ENCODE measurements at regions not wholly inside any gene's neighbourhood (a gene's known extent, or its start where the extent isn't known, plus 50 kb on each side); places are given as distances from the start of the nearest gene placed in this dataset.

- in situ Hi-C loops (cut with MboI) = no loop called here
- TF ChIP-seq EZH2 (IDR thresholded peaks at IDR 0.05; ENCODE audit: insufficient read depth, poor library complexity, severe bottlenecking) = no peak
- no peak for TF ChIP-seq EZH2phosphoT487 (IDR thresholded peaks at IDR 0.05; ENCODE audit: insufficient read depth, low read depth)
- Histone ChIP-seq H2AFZ (no peak overlapping the region), H3K27me3 (replicated peaks; ENCODE audit: insufficient read depth) (no peaks in the 10 kb centered on the region), H3K9me3 (ENCODE audit: low read depth) (no peaks in the 10 kb centered on the region), H4K20me1 (ENCODE audit: insufficient read depth) (no peaks in the 10 kb centered on the region), H3K36me3 (ENCODE audit: low read depth) (no peaks in the 10 kb centered on the region), H3K79me2 (ENCODE audit: insufficient read depth) (no peaks in the 10 kb centered on the region), H3K4me1 (ENCODE audit: insufficient read depth) (no peaks in the 10 kb centered on the region), H3F3A (ENCODE audit: insufficient read depth) (no peaks in the 10 kb centered on the region), H3K4me2 (ENCODE audit: unreplicated experiment) (no peak overlapping the region), H3K4me3 (no peak overlapping the region), H3K9ac (no peak overlapping the region), H3K9me2 (ENCODE audit: insufficient read depth) (no peaks in the 10 kb centered on the region), H3K27ac (no peak overlapping the region)
- no peak for DNase-seq
- 22 to 31% methylated on average over 12 of the region's 12 CpGs for WGBS, 2 experiments (ENCODE audit: low coverage in 1 of 2, low lambda C conversion rate in 2 of 2, missing lambda C conversion rate in 2 of 2)
These were observed 592.2 kb upstream of the CADM1 start for GRCh38 chr11:116096272-116096995.

GRCh38 chr11:116093481-116094270, 589.5 kb upstream of the CADM1 start:
- Histone ChIP-seq H3K4me3 (no peak overlapping the region), H3K4me2 (ENCODE audit: unreplicated experiment) (no peak overlapping the region), H3K27ac (no peak overlapping the region), H4K20me1 (ENCODE audit: insufficient read depth) (no peaks in the 10 kb centered on the region), H3K36me3 (ENCODE audit: low read depth) (no peaks in the 10 kb centered on the region), H3K79me2 (ENCODE audit: insufficient read depth) (no peaks in the 10 kb centered on the region), H2AFZ (no peak overlapping the region), H3K9ac (no peak overlapping the region), H3K9me2 (ENCODE audit: insufficient read depth) (no peaks in the 10 kb centered on the region), H3K27me3 (replicated peaks; ENCODE audit: insufficient read depth) (no peaks in the 10 kb centered on the region), H3F3A (ENCODE audit: insufficient read depth) (no peaks in the 10 kb centered on the region), H3K9me3 (ENCODE audit: low read depth) (no peaks in the 10 kb centered on the region), H3K4me1 (ENCODE audit: insufficient read depth) (no peaks in the 10 kb centered on the region)
- in situ Hi-C loops (cut with MboI) = no loop called here
- TF ChIP-seq EZH2 (IDR thresholded peaks at IDR 0.05; ENCODE audit: insufficient read depth, poor library complexity, severe bottlenecking) (no peak), EZH2phosphoT487 (IDR thresholded peaks at IDR 0.05; ENCODE audit: insufficient read depth, low read depth) (no peak)
- 3 to 5% methylated on average over 2 of the region's 2 CpGs for WGBS, 2 experiments (ENCODE audit: low coverage in 1 of 2, low lambda C conversion rate in 2 of 2, missing lambda C conversion rate in 2 of 2)
- DNase-seq = no peak

GRCh38 chr11:116093065-116093464, 588.9 kb upstream of the CADM1 start:
- no peaks in the 10 kb centered on the region for H3K36me3 ChIP-seq (ENCODE audit: low read depth)
- no peak overlapping the region for H3K9ac ChIP-seq
- no peaks in the 10 kb centered on the region for H3K9me2 ChIP-seq (ENCODE audit: insufficient read depth)
- H3K4me2 ChIP-seq (ENCODE audit: unreplicated experiment) = no peak overlapping the region
- H2AFZ ChIP-seq = no peak overlapping the region
- TF ChIP-seq EZH2phosphoT487 (IDR thresholded peaks at IDR 0.05; ENCODE audit: insufficient read depth, low read depth) (no peak), EZH2 (IDR thresholded peaks at IDR 0.05; ENCODE audit: insufficient read depth, poor library complexity, severe bottlenecking) (no peak)
- 9% methylated on average over 7 of the region's 7 CpGs for whole genome bisulfite sequencing, 2 experiments (ENCODE audit: low coverage in 1 of 2, low lambda C conversion rate in 2 of 2, missing lambda C conversion rate in 2 of 2)
- no peaks in the 10 kb centered on the region for H3K27me3 ChIP-seq (replicated peaks; ENCODE audit: insufficient read depth)
- H3K4me1 ChIP-seq (ENCODE audit: insufficient read depth) = no peaks in the 10 kb centered on the region
- H3K9me3 ChIP-seq (ENCODE audit: low read depth) = no peaks in the 10 kb centered on the region
- H3F3A ChIP-seq (ENCODE audit: insufficient read depth) = no peaks in the 10 kb centered on the region
- H3K4me3 ChIP-seq = no peak overlapping the region
- H3K27ac ChIP-seq = no peak overlapping the region
- no peak for DNase-seq
- H3K79me2 ChIP-seq (ENCODE audit: insufficient read depth) = no peaks in the 10 kb centered on the region
- in situ Hi-C loops (cut with MboI) = no loop called here
- H4K20me1 ChIP-seq (ENCODE audit: insufficient read depth) = no peaks in the 10 kb centered on the region

GRCh38 chr11:116086426-116086825, 582.2 kb upstream of the CADM1 start:
- Histone ChIP-seq H4K20me1 (ENCODE audit: insufficient read depth) (no peaks in the 10 kb centered on the region), H3K27me3 (replicated peaks; ENCODE audit: insufficient read depth) (no peaks in the 10 kb centered on the region), H3K36me3 (ENCODE audit: low read depth) (no peaks in the 10 kb centered on the region), H2AFZ (no peak overlapping the region), H3K4me3 (no peak overlapping the region), H3K4me1 (ENCODE audit: insufficient read depth) (no peaks in the 10 kb centered on the region), H3K9me2 (ENCODE audit: insufficient read depth) (no peaks in the 10 kb centered on the region), H3K27ac (no peak overlapping the region), H3K4me2 (ENCODE audit: unreplicated experiment) (no peak overlapping the region), H3K9ac (no peak overlapping the region), H3F3A (ENCODE audit: insufficient read depth) (no peaks in the 10 kb centered on the region), H3K9me3 (ENCODE audit: low read depth) (no peaks in the 10 kb centered on the region), H3K79me2 (ENCODE audit: insufficient read depth) (no peaks in the 10 kb centered on the region)
- WGBS, 2 experiments (ENCODE audit: low coverage in 1 of 2, low lambda C conversion rate in 2 of 2, missing lambda C conversion rate in 2 of 2) = 15 to 21% methylated on average over 1 of the region's 1 CpG
- DNase-seq = no peak
- in situ Hi-C loops (cut with MboI) = no loop called here
- no peak for TF ChIP-seq EZH2 (IDR thresholded peaks at IDR 0.05; ENCODE audit: insufficient read depth, poor library complexity, severe bottlenecking)
- TF ChIP-seq EZH2phosphoT487 (IDR thresholded peaks at IDR 0.05; ENCODE audit: insufficient read depth, low read depth) = no peak

Measured in GM23248 (cell line).